Smooth muscle cell (in vitro differentiated cells): ENCODE measurements at regions not wholly inside any gene's neighbourhood (a gene's known extent, or its start where the extent isn't known, plus 50 kb on each side); places are given as distances from the start of the nearest gene placed in this dataset.

Source experiments
- DNase-seq: peaks from one replicate; lab custom pipeline; 2025; ENCODE audit not compliant: unreplicated experiment; lab: John Stamatoyannopoulos, UW
- H2AFZ ChIP-seq: fragments of 200-600 bp; sonication (generic); 2 replicates; pipeline ENCODE4 v1.6.0; 2016; ENCODE audit warnings: antibody characterized with exemption, low read depth, mild to moderate bottlenecking
- H3F3A ChIP-seq: fragments of 200-600 bp; sonication (generic); 2 replicates; pipeline ENCODE4 v1.6.0; 2017; ENCODE audit warnings: antibody characterized with exemption, low read depth
- H3K27ac ChIP-seq: fragments of 200-600 bp; sonication (generic); 2 replicates; pipeline ENCODE4 v1.5.1; 2016; ENCODE audit warnings: low read depth, mild to moderate bottlenecking
- H3K27me3 ChIP-seq: fragments of 200-600 bp; sonication (generic); 2 replicates; pipeline ENCODE4 v1.6.1; 2016; ENCODE audit warnings: low read depth, mild to moderate bottlenecking
- H3K36me3 ChIP-seq: fragments of 200-600 bp; sonication (generic); 2 replicates; pipeline ENCODE4 v1.5.1; 2016; ENCODE audit warnings: low read depth
- H3K4me1 ChIP-seq: fragments of 200-600 bp; sonication (generic); 2 replicates; pipeline ENCODE4 v1.5.1; 2016; ENCODE audit warnings: low read depth
- H3K4me2 ChIP-seq: fragments of 200-600 bp; sonication (generic); 2 replicates; pipeline ENCODE4 v1.6.0; 2016; ENCODE audit warnings: mild to moderate bottlenecking
- H3K4me3 ChIP-seq: fragments of 200-600 bp; sonication (generic); 2 replicates; pipeline ENCODE4 v1.5.1; 2016; ENCODE audit warnings: mild to moderate bottlenecking
- H3K79me2 ChIP-seq: fragments of 200-600 bp; sonication (generic); 2 replicates; pipeline ENCODE4 v1.6.0; 2016; ENCODE audit warnings: low read depth, mild to moderate bottlenecking
- H3K9ac ChIP-seq: fragments of 200-600 bp; sonication (generic); 2 replicates; pipeline ENCODE4 v1.6.0; 2016; ENCODE audit warnings: low read depth
- H3K9me3 ChIP-seq: fragments of 200-600 bp; sonication (generic); replicated peaks from 2 replicates; pipeline ENCODE4 v1.5.1; 2016; ENCODE audit warnings: low read depth
- H4K20me1 ChIP-seq: fragments of 200-600 bp; sonication (generic); 2 replicates; pipeline ENCODE4 v1.6.0; 2016; ENCODE audit warnings: low read depth
- CTCF ChIP-seq: fragments of 200-600 bp; sonication (generic); IDR thresholded peaks from 2 replicates; pipeline ENCODE4 v1.5.1; 2017; ENCODE audit warnings: borderline replicate concordance, mild to moderate bottlenecking, antibody characterized with exemption; ENCODE audit not compliant: insufficient read depth, poor library complexity, severe bottlenecking
- WGBS: methylation state at CpG from one replicate; pipeline ENCODE4 v1.1.7; 2016; ENCODE audit warnings: low lambda C conversion rate; 5-methylcytosine and 5-hydroxymethylcytosine counted together

GRCh38 chr5:124990723-124991122, 244.3 kb upstream of the ZNF608 start:
- DNase-seq: no peak
- no peak overlapping the region for H3K27ac ChIP-seq
- no peak overlapping the region for H3K9ac ChIP-seq
- H4K20me1 ChIP-seq: no peaks in the 10 kb centered on the region
- WGBS: 95% methylated on average over 2 of the region's 2 CpGs
- H3K36me3 ChIP-seq: no peaks in the 10 kb centered on the region
- H3K79me2 ChIP-seq: no peaks in the 10 kb centered on the region
- H2AFZ ChIP-seq: no peak overlapping the region
- H3K27me3 ChIP-seq: no peaks in the 10 kb centered on the region
- no peak for TF ChIP-seq CTCF
- H3K4me1 ChIP-seq: peaks cover 7% of the 10 kb centered on the region
- H3F3A ChIP-seq: no peaks in the 10 kb centered on the region
- no peak overlapping the region for H3K4me3 ChIP-seq
- no peaks in the 10 kb centered on the region for H3K9me3 ChIP-seq
- H3K4me2 ChIP-seq: no peak overlapping the region

DNA sequence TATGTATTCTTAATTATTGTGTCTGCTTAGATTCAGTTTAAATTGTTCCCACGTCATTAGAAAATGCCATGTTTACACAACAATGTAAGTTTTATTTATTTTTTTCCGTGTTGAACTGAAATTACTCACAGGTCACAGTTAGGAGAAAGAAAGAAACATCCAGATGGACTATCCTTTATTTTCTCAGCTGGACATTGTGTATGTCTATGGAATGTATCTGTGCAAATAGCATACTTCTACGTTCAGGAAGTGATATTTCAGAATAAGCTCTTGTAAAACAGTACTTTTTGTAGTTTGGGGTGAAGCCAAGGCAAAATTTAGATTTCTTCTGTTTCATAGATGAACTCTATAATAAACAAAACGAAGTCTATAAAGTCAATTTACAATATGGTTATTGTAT, 249.0 kb upstream of the ZNF608 start:
- no peak for TF ChIP-seq CTCF
- Histone ChIP-seq H3K27ac (no peak overlapping the region), H2AFZ (no peak overlapping the region), H3K4me1 (peaks cover 35% of the 10 kb centered on the region), H3K79me2 (no peaks in the 10 kb centered on the region), H3K4me3 (no peak overlapping the region), H3K36me3 (no peaks in the 10 kb centered on the region), H3F3A (no peaks in the 10 kb centered on the region), H3K9ac (no peak overlapping the region), H4K20me1 (no peaks in the 10 kb centered on the region), H3K9me3 (no peaks in the 10 kb centered on the region), H3K4me2 (no peak overlapping the region), H3K27me3 (no peaks in the 10 kb centered on the region)
- 83% methylated on average over 4 of the region's 4 CpGs for WGBS
- DNase-seq: no peak

DNA sequence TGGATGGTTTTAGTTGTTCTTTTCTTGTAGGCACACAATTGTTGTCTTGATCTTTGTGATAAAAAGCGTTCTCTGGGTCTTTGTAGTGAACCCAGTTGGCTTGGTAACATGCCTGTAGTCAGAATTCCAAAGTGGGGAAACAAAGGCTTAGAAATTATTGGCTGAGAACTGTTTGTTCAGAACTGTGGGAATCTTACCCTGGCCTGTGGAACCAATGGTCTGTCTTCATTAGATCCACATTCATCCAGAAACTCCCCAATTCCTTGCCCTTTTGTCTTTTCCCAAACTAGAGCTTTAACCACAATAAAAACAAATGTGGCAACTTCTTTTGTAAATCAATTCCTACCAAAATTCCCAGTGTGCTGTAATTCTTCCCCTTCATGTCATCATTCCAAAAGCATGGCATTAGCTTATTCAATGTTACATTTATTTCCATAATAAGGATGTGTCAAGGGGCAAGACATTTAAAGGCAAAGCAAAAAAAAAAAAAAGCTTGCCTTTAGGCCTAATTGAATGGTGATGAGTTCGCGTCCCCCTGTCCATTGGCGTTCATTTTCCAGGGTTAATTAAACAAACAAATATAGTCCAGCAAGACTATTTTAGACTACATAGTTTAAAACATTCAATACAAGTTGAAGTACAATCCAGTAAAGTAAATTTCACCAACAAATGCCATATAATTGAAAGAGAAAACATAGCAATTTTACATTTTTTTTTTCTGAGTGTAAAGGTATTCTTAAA, 249.8 kb upstream of the ZNF608 start:
- no peak overlapping the region for H2AFZ ChIP-seq
- no peak overlapping the region for H3K9ac ChIP-seq
- peaks cover 39% of the 10 kb centered on the region for H3K4me1 ChIP-seq
- no peak overlapping the region for H3K4me3 ChIP-seq
- H3K36me3 ChIP-seq: no peaks in the 10 kb centered on the region
- H3K27me3 ChIP-seq: no peaks in the 10 kb centered on the region
- H3K79me2 ChIP-seq: no peaks in the 10 kb centered on the region
- no peak for DNase-seq
- H3K9me3 ChIP-seq: no peaks in the 10 kb centered on the region
- WGBS: 77% methylated on average over 4 of the region's 4 CpGs
- H3K4me2 ChIP-seq: no peak overlapping the region
- no peak overlapping the region for H3K27ac ChIP-seq
- H3F3A ChIP-seq: no peaks in the 10 kb centered on the region
- no peaks in the 10 kb centered on the region for H4K20me1 ChIP-seq
- no peak for TF ChIP-seq CTCF

DNA sequence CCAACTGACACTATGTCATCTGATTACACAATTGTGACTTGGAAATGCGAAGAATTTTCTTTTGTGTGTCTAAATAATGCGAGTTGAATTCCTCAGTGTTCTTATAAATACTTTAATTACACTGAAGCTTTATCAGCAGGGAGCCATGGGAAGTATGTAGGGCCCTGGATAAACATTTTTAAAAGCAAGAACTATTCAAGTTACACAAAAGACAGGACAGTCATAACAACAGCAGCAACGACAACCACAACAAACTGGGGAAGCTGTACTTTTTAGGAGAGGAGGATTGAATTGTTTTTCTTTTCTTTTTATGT, 250.3 kb upstream of the ZNF608 start:
- Histone ChIP-seq H3K4me3 (no peak overlapping the region), H3F3A (no peaks in the 10 kb centered on the region), H3K27ac (no peak overlapping the region), H3K36me3 (no peaks in the 10 kb centered on the region), H3K4me1 (peaks cover 40% of the 10 kb centered on the region), H3K79me2 (no peaks in the 10 kb centered on the region), H4K20me1 (no peaks in the 10 kb centered on the region), H3K9me3 (no peaks in the 10 kb centered on the region), H3K27me3 (no peaks in the 10 kb centered on the region), H3K9ac (no peak overlapping the region), H2AFZ (no peak overlapping the region), H3K4me2 (peak overlapping the region; percentile 18)
- TF ChIP-seq CTCF: no peak
- no peak for DNase-seq
- 54% methylated on average over 3 of the region's 3 CpGs for WGBS
